GM12892 (cell line): ENCODE measurements at regions not wholly inside any gene's neighbourhood (a gene's known extent, or its start where the extent isn't known, plus 50 kb on each side); places are given as distances from the start of the nearest gene placed in this dataset.
A peak's percentile ranks its signal among the peaks of the same experiment; 100 is the strongest.

ENCODE experiments used
- DNase-seq: peaks from one replicate; pipeline ENCODE4 v3.0.0; 2011; ENCODE audit not compliant: insufficient read length
- FAIRE-seq: peaks from 2 replicates; lab custom pipeline; 2011; peaks lifted over from hg19 to GRCh38; lab: Jason Lieb, UNC
- POLR2A ChIP-seq: IDR thresholded peaks from 2 replicates; pipeline ENCODE4 v1.6.1; 2011; ENCODE audit warnings: low read depth, low read length, control low read depth
- POLR2AphosphoS5 ChIP-seq: IDR thresholded peaks from 2 replicates; pipeline ENCODE4 v1.6.1; 2011; ENCODE audit warnings: low read depth, low read length, control low read depth
- TAF1 ChIP-seq: IDR thresholded peaks from 2 replicates; pipeline ENCODE4 v1.6.1; 2011; ENCODE audit warnings: low read depth, mild to moderate bottlenecking, control low read depth, low read length, borderline replicate concordance

- DNase-seq: no peak
- TF ChIP-seq POLR2A (no peak), TAF1 (no peak), POLR2AphosphoS5 (no peak)
- FAIRE-seq: no peak
These were observed 98.9 kb upstream of the PIAS1 start for GRCh38 chr15:67955252-67955651.

DNA sequence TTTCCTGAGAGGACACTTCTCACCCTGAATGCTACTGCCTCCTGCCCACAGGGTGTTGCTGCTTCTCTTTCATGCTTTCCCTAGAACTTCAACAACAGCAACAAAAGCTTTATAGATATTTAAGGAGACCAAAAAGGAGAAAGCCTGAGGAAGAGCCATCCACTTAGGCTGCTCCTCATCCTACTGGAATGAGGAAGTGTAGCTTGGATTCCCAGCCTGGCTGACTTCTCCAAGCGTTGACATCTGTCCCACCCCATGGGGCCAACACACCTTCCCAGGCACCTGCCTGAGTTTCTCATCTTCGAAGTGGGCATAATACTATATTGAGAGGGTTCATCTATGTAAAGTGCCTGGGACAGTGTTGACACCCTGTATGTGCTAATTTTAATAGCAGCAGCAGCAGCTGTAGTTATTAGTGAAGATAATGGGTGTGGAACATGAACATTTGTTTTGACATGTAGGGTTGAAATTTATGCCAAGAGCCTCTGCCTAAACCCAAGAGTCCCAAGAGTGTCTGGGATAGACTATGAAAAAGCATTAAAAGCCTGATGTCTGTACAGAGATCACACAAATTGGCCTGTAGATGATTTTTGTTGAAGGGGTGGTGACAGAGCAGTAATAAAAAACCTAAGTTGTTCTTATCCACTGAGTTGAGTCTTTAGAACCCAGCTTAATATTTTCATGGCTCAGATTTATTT lies 96.5 kb upstream of the PIAS1 start:
- FAIRE-seq: no peak
- no peak for DNase-seq
- TF ChIP-seq POLR2A: no peak

- TF ChIP-seq TAF1 (0 out of 2 replicates have a peak, but pooled peaks have one; percentile 18), POLR2AphosphoS5 (no peak)
- DNase-seq: peak; percentile 48
- FAIRE-seq: peak; percentile 96
These were observed 86.2 kb upstream of the PIAS1 start for GRCh38 chr15:67967871-67968431.

DNA sequence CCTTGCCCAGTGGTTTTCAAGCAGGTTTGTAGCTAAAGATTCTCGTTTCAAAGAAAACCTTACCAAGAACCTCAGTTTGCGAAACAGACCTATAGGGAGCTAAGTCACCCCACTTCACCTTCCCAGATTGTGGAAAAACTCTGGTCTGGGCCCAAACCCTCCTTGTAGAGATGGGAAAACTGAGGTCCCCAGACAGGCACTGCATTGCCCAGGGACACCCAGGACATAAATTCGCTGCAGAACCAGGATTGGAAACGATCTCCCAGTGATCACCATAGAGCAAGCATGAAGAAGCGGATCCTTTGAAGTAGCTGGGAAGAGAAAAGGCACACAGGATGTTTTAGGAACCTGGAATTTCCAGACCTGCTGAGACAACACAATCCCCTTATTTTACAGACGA lies 85.6 kb upstream of the PIAS1 start:
- DNase-seq (no peak), FAIRE-seq (no peak)
- TF ChIP-seq POLR2A (no peak), POLR2AphosphoS5 (no peak), TAF1 (no peak)

GRCh38 chr15:67968966-67969365 lies 85.1 kb upstream of the PIAS1 start:
- FAIRE-seq (peak; percentile 50), DNase-seq (no peak)
- TF ChIP-seq TAF1: no peak
- TF ChIP-seq POLR2A: no peak
- no peak for TF ChIP-seq POLR2AphosphoS5

DNA sequence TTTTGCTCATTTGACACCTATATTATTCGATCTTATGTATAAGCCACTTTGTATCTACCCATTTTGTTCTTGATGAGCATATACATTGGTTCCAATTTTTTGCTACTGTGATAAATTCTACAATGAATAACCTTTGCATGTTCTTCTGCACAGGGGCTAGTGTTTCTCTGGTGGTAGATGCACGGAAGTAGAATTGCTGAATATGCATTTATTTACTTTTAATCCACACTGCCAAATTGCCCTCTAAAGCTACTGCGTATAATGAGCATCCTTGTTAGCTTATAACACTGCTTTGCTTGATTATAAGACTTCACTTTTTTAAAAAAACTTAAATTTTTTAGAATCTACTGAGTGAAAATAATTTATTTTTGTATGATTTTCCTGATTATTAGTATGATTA lies 84.2 kb upstream of the PIAS1 start:
- FAIRE-seq: no peak
- TF ChIP-seq POLR2AphosphoS5 (no peak), POLR2A (no peak), TAF1 (no peak)
- no peak for DNase-seq

- TF ChIP-seq POLR2AphosphoS5 (no peak), TAF1 (no peak), POLR2A (no peak)
- DNase-seq (no peak), FAIRE-seq (no peak)
These were observed 81.7 kb upstream of the PIAS1 start for GRCh38 chr15:67972377-67972776.

GRCh38 chr15:67973846-67974245 lies 80.3 kb upstream of the PIAS1 start:
- no peak for FAIRE-seq
- DNase-seq: no peak
- no peak for TF ChIP-seq TAF1
- no peak for TF ChIP-seq POLR2A
- no peak for TF ChIP-seq POLR2AphosphoS5

DNA sequence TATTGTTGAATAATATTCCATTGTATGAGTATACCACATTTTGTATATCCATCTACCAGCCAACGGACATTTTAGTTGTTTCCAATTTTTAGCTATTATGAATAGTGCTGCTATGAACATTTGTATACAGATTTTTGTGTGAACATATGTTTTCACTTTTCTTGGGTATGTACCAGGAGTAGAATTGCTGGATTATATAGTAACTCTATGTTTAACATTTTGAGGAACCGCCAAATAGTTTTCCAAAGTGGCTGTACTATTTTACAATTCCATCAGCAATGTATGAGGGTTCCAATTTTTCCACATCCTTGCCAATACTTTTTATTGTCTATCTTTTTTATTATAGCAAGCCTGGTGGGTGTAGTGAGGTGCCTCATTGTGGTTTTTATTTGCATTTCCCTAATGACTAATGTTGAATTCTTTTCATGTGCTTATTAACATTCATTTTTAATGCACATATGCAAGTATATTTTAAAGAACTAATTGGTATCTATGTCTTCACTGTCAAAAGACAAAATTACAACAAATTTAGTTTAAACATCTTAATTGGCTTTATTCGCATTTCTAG lies 77.5 kb upstream of the PIAS1 start:
- TF ChIP-seq POLR2A (no peak), TAF1 (no peak), POLR2AphosphoS5 (no peak)
- no peak for FAIRE-seq
- no peak for DNase-seq

- no peak for TF ChIP-seq TAF1
- no peak for TF ChIP-seq POLR2AphosphoS5
- no peak for TF ChIP-seq POLR2A
- DNase-seq (no peak), FAIRE-seq (no peak)
These were observed 76.6 kb upstream of the PIAS1 start for GRCh38 chr15:67977414-67978089.

GRCh38 chr15:67979281-67979680 lies 74.8 kb upstream of the PIAS1 start:
- TF ChIP-seq POLR2AphosphoS5 (no peak), TAF1 (no peak), POLR2A (no peak)
- no peak for FAIRE-seq
- no peak for DNase-seq
